ENCODE measurements at regions not wholly inside any gene's neighbourhood (a gene's known extent, or its start where the extent isn't known, plus 50 kb on each side); places are given as distances from the start of the nearest gene placed in this dataset.

DNA sequence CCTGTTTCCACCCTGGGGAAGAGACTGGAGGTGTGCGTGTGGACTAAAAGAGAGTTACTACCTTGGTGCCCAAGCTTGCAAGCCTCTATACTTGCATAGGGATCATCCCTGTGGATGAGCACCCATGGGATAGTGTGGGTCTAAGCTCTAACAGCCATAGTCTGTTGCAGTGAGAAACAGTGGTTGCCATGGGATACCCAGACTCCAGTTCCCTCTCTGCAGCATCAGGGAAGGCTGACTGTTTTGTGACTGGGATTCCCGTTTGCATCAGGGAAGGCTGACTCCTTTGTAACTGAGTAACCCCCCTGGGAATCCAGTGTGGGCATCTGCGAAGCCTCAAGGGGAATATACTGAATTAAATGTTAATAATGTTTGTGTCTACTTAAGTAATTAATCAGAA lies 196.1 kb downstream of the ZNF621 start:
- peak in 2 of 6 donors; percentile 57 to 79 for DNase-seq (ENCODE audit: low read depth in 4 of 6, low spot score in 6 of 6)
- H3K9me3 ChIP-seq (ENCODE audit: control insufficient read depth, insufficient read depth, low read length): no peaks in the 10 kb centered on the region
- 61% methylated on average over 2 of the region's 3 CpGs for WGBS (ENCODE audit: insufficient coverage)

GRCh38 chr3:40723083-40723660 lies 198.4 kb downstream of the ZNF621 start:
- no peak overlapping the region for H3K27ac ChIP-seq (ENCODE audit: low read depth, low read length)
- H3K4me3 ChIP-seq (ENCODE audit: low read depth, low read length): no peak overlapping the region
- no peaks in the 10 kb centered on the region for H3K27me3 ChIP-seq (ENCODE audit: control insufficient read depth, insufficient read depth, low read length)
- H3K9me3 ChIP-seq (ENCODE audit: control insufficient read depth, insufficient read depth, low read length): no peaks in the 10 kb centered on the region
- DNase-seq (ENCODE audit: low read depth in 4 of 6, low spot score in 6 of 6): no peak
- H3K36me3 ChIP-seq (ENCODE audit: control insufficient read depth, insufficient read depth, low read length): no peaks in the 10 kb centered on the region
- peaks cover 4% of the 10 kb centered on the region for H3K4me1 ChIP-seq (ENCODE audit: control insufficient read depth, insufficient read depth, low read length)

More for the DNA sequence above, 196.1 kb downstream of the ZNF621 start:
- H3K4me1 ChIP-seq (ENCODE audit: control insufficient read depth, insufficient read depth, low read length): peaks cover 4% of the 10 kb centered on the region
- no peaks in the 10 kb centered on the region for H3K36me3 ChIP-seq (ENCODE audit: control insufficient read depth, insufficient read depth, low read length)
- no peak overlapping the region for H3K27ac ChIP-seq (ENCODE audit: low read depth, low read length)
- no peaks in the 10 kb centered on the region for H3K27me3 ChIP-seq (ENCODE audit: control insufficient read depth, insufficient read depth, low read length)
- no peak overlapping the region for H3K4me3 ChIP-seq (ENCODE audit: low read depth, low read length)

DNA sequence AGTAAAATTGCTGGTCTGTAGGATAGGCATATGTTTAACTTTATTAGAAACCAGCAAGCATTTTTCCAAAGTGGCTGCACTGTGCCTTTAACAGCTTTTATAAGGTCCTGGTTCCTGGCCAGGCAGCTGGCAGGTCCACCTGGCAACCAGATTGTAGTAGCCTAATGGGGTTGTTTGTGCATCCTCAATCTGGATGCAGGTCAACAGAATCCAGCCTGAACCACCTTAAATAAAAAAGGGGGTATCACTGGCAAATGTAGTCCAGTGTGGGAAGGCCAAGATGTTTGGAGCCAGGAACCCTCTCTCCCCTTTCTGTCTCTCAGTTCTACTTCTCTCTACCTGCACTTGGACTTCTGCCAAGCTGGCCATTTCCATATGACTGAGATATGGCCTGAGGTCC lies 200.3 kb downstream of the ZNF621 start:
- peak in 2 of 6 donors; percentile 70 for DNase-seq (ENCODE audit: low read depth in 4 of 6, low spot score in 6 of 6)
- H3K27ac ChIP-seq (ENCODE audit: low read depth, low read length): no peak overlapping the region
- peaks cover 4% of the 10 kb centered on the region for H3K4me1 ChIP-seq (ENCODE audit: control insufficient read depth, insufficient read depth, low read length)
- H3K36me3 ChIP-seq (ENCODE audit: control insufficient read depth, insufficient read depth, low read length): no peaks in the 10 kb centered on the region
- peaks cover 7% of the 10 kb centered on the region for H3K9me3 ChIP-seq (ENCODE audit: control insufficient read depth, insufficient read depth, low read length)
- H3K4me3 ChIP-seq (ENCODE audit: low read depth, low read length): no peak overlapping the region
- H3K27me3 ChIP-seq (ENCODE audit: control insufficient read depth, insufficient read depth, low read length): no peaks in the 10 kb centered on the region

GRCh38 chr3:40731445-40731844 lies 206.7 kb downstream of the ZNF621 start:
- no peak overlapping the region for H3K4me3 ChIP-seq (ENCODE audit: low read depth, low read length)
- H3K9me3 ChIP-seq (ENCODE audit: control insufficient read depth, insufficient read depth, low read length): peaks cover 11% of the 10 kb centered on the region
- 79% methylated on average over 1 of the region's 1 CpG for WGBS (ENCODE audit: insufficient coverage)
- H3K27me3 ChIP-seq (ENCODE audit: control insufficient read depth, insufficient read depth, low read length): no peaks in the 10 kb centered on the region
- H3K4me1 ChIP-seq (ENCODE audit: control insufficient read depth, insufficient read depth, low read length): no peaks in the 10 kb centered on the region
- no peak for DNase-seq (ENCODE audit: low read depth in 4 of 6, low spot score in 6 of 6)
- no peak overlapping the region for H3K27ac ChIP-seq (ENCODE audit: low read depth, low read length)
- H3K36me3 ChIP-seq (ENCODE audit: control insufficient read depth, insufficient read depth, low read length): no peaks in the 10 kb centered on the region

- peaks cover 4% of the 10 kb centered on the region for H3K4me1 ChIP-seq (ENCODE audit: control insufficient read depth, insufficient read depth, low read length)
- 88% methylated on average over 2 of the region's 3 CpGs for WGBS (ENCODE audit: insufficient coverage)
- no peak overlapping the region for H3K4me3 ChIP-seq (ENCODE audit: low read depth, low read length)
- DNase-seq (ENCODE audit: low read depth in 4 of 6, low spot score in 6 of 6): no peak
- peaks cover 2% of the 10 kb centered on the region for H3K9me3 ChIP-seq (ENCODE audit: control insufficient read depth, insufficient read depth, low read length)
- H3K27me3 ChIP-seq (ENCODE audit: control insufficient read depth, insufficient read depth, low read length): no peaks in the 10 kb centered on the region
- H3K27ac ChIP-seq (ENCODE audit: low read depth, low read length): no peak overlapping the region
- H3K36me3 ChIP-seq (ENCODE audit: control insufficient read depth, insufficient read depth, low read length): no peaks in the 10 kb centered on the region
Measured at GRCh38 chr3:40736943-40737342, 212.2 kb downstream of the ZNF621 start.

GRCh38 chr3:40737343-40737742 lies 212.6 kb downstream of the ZNF621 start:
- WGBS (ENCODE audit: insufficient coverage): 60% methylated on average over 1 of the region's 3 CpGs
- H3K27ac ChIP-seq (ENCODE audit: low read depth, low read length): no peak overlapping the region
- H3K4me1 ChIP-seq (ENCODE audit: control insufficient read depth, insufficient read depth, low read length): peaks cover 7% of the 10 kb centered on the region
- H3K36me3 ChIP-seq (ENCODE audit: control insufficient read depth, insufficient read depth, low read length): no peaks in the 10 kb centered on the region
- no peaks in the 10 kb centered on the region for H3K27me3 ChIP-seq (ENCODE audit: control insufficient read depth, insufficient read depth, low read length)
- no peak overlapping the region for H3K4me3 ChIP-seq (ENCODE audit: low read depth, low read length)
- no peak for DNase-seq (ENCODE audit: low read depth in 4 of 6, low spot score in 6 of 6)
- H3K9me3 ChIP-seq (ENCODE audit: control insufficient read depth, insufficient read depth, low read length): no peaks in the 10 kb centered on the region

DNA sequence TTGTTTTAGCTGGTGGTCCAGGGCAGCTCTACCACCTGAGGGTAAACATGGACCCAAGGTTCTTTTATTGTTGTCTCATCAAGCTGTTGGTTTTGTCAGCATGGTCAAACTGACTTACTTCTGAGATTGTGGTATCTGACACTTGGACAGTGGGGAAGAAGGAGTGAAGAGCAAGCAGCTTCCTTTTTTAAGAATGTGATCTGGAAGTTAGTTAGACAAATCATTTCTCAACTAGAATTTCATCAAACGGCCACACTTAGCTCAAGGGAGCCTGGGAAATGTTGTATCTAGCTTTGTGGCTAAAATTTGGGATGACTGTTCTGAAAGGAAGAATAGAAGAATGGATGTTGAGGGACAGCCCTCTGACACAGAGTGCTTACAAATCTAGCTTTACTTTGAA lies 215.2 kb downstream of the ZNF621 start:
- no peak overlapping the region for H3K27ac ChIP-seq (ENCODE audit: low read depth, low read length)
- WGBS (ENCODE audit: insufficient coverage): no CpG with 5 or more reads among the region's 1 CpG
- no peaks in the 10 kb centered on the region for H3K9me3 ChIP-seq (ENCODE audit: control insufficient read depth, insufficient read depth, low read length)
- H3K4me1 ChIP-seq (ENCODE audit: control insufficient read depth, insufficient read depth, low read length): peaks cover 7% of the 10 kb centered on the region
- no peaks in the 10 kb centered on the region for H3K27me3 ChIP-seq (ENCODE audit: control insufficient read depth, insufficient read depth, low read length)
- H3K4me3 ChIP-seq (ENCODE audit: low read depth, low read length): no peak overlapping the region
- DNase-seq (ENCODE audit: low read depth in 4 of 6, low spot score in 6 of 6): no peak
- H3K36me3 ChIP-seq (ENCODE audit: control insufficient read depth, insufficient read depth, low read length): no peaks in the 10 kb centered on the region

DNA sequence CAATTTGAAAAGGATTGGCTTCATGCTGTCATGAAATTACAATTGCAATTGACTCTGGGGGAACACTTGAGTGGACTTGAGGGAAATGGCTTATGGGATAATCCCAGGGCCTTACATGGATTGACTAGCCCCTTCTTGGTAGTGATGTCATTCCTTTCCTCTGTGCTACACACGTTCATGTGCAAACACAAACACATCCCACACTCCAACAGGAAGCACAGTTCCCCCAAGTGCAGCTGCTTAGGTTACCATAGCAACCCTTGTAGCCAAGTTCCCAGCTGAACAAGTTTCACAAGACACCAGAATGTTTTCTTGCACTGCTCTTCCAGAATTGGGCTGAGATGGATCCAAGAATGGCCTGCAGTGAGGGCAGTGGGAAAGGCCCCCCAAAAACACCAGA lies 217.0 kb downstream of the ZNF621 start:
- peaks cover 7% of the 10 kb centered on the region for H3K4me1 ChIP-seq (ENCODE audit: control insufficient read depth, insufficient read depth, low read length)
- peak; percentile 53 to 94 (median 72) for DNase-seq (ENCODE audit: low read depth in 4 of 6, low spot score in 6 of 6)
- no peak overlapping the region for H3K4me3 ChIP-seq (ENCODE audit: low read depth, low read length)
- H3K36me3 ChIP-seq (ENCODE audit: control insufficient read depth, insufficient read depth, low read length): no peaks in the 10 kb centered on the region
- WGBS (ENCODE audit: insufficient coverage): 0% methylated on average over 1 of the region's 1 CpG
- H3K27me3 ChIP-seq (ENCODE audit: control insufficient read depth, insufficient read depth, low read length): no peaks in the 10 kb centered on the region
- peak overlapping the region; percentile 70 for H3K27ac ChIP-seq (ENCODE audit: low read depth, low read length)
- H3K9me3 ChIP-seq (ENCODE audit: control insufficient read depth, insufficient read depth, low read length): no peaks in the 10 kb centered on the region

DNA sequence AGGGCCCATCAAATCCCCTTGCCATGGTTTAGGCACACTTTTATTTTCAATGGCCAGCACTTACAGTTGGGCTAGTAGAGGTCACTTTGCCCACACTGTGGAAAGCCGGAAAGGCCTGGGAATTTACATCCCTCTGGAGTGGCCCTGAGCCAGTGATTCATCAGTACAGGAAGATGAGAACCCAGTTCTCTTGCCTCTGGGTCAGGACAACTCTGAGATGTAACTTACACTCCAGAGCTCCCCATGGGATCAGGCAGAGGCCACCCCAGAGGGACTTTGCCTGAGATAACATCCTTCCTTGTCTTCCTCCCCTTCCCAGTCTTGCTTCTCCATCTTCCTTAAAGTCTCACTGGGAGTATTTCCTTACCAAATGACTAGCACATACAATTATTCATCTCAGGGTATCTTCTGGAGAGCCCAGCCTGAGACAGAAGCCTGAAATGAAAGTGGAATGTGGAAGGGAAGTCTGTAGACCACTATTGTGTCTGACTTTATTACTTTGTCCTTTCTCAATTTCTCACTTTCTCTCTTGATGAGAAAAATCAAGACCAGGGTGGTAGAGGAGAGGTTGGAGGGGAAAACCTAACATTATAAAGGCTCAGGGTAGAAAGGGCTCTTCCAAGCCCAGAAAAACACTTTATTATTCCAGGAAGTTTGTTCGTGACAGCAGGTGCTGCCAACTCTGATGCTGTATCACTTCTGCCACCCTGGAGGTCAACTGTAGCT lies 220.8 kb downstream of the ZNF621 start:
- DNase-seq (ENCODE audit: low read depth in 4 of 6, low spot score in 6 of 6): no peak
- no peaks in the 10 kb centered on the region for H3K36me3 ChIP-seq (ENCODE audit: control insufficient read depth, insufficient read depth, low read length)
- 88% methylated on average over 2 of the region's 2 CpGs for WGBS (ENCODE audit: insufficient coverage)

DNA sequence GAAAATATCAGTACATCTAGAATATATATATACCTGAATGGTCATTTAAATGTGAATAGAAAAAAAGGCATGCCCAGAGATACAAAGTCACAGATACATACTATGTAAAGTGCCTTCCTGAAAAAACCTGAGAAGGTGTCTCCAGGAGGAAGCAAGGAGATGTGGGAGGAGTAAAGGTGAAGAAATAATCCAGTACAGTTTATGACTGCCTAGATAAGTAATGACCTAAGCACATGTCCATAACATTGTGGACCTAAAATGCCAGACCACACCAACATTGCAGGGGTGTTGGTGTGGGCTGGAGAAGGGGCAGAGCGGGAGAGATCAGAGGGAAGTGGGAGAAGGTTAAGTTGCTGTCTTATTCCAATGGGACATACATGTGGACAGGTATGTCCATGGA lies 226.9 kb downstream of the ZNF621 start:
- no peak for DNase-seq (ENCODE audit: low read depth in 4 of 6, low spot score in 6 of 6)
- WGBS (ENCODE audit: insufficient coverage): no CpG with 5 or more reads among the region's 1 CpG
- H3K27ac ChIP-seq (ENCODE audit: low read depth, low read length): no peak overlapping the region

More for the DNA sequence above, 220.8 kb downstream of the ZNF621 start:
- Histone ChIP-seq H3K27ac (ENCODE audit: low read depth, low read length) (no peak overlapping the region), H3K27me3 (ENCODE audit: control insufficient read depth, insufficient read depth, low read length) (no peaks in the 10 kb centered on the region), H3K9me3 (ENCODE audit: control insufficient read depth, insufficient read depth, low read length) (no peaks in the 10 kb centered on the region), H3K4me3 (ENCODE audit: low read depth, low read length) (no peak overlapping the region), H3K4me1 (ENCODE audit: control insufficient read depth, insufficient read depth, low read length) (peaks cover 7% of the 10 kb centered on the region)

More for the DNA sequence above, 226.9 kb downstream of the ZNF621 start:
- no peaks in the 10 kb centered on the region for H3K27me3 ChIP-seq (ENCODE audit: control insufficient read depth, insufficient read depth, low read length)
- H3K4me1 ChIP-seq (ENCODE audit: control insufficient read depth, insufficient read depth, low read length): peaks cover 6% of the 10 kb centered on the region
- no peaks in the 10 kb centered on the region for H3K9me3 ChIP-seq (ENCODE audit: control insufficient read depth, insufficient read depth, low read length)
- no peaks in the 10 kb centered on the region for H3K36me3 ChIP-seq (ENCODE audit: control insufficient read depth, insufficient read depth, low read length)
- no peak overlapping the region for H3K4me3 ChIP-seq (ENCODE audit: low read depth, low read length)

Data from spinal cord (tissue), 9 donors.